ENCODE measurements at regions not wholly inside any gene's neighbourhood (a gene's known extent, or its start where the extent isn't known, plus 50 kb on each side); places are given as distances from the start of the nearest gene placed in this dataset.
"Not testable (repeated sequence)": the region's sequence is repeated elsewhere in the genome, so short reads cannot be mapped to it uniquely, and the experiment has no call there.

- TF ChIP-seq CTCF (conservative IDR thresholded peaks at IDR 0.05), result no peak
- H3K27ac ChIP-seq, result no peak overlapping the region
These were observed 142.6 kb upstream of the PALMD start for GRCh38 chr1:99503276-99503747.

- TF ChIP-seq CTCF (conservative IDR thresholded peaks at IDR 0.05), result no peak
- H3K27ac ChIP-seq, result no peak overlapping the region
These were observed 141.6 kb upstream of the PALMD start for GRCh38 chr1:99504287-99504686.

GRCh38 chr1:99506631-99507030 lies 139.3 kb upstream of the PALMD start:
- H3K27ac ChIP-seq, result no peak overlapping the region
- no peak for TF ChIP-seq CTCF (conservative IDR thresholded peaks at IDR 0.05)

- not testable (repeated sequence) for H3K27ac ChIP-seq
These were observed 138.5 kb upstream of the PALMD start for GRCh38 chr1:99507446-99507845.

- no peak for TF ChIP-seq CTCF (conservative IDR thresholded peaks at IDR 0.05)
- no peak overlapping the region for H3K27ac ChIP-seq
These were observed 137.8 kb upstream of the PALMD start for GRCh38 chr1:99507906-99508732.

GRCh38 chr1:99508733-99509445 lies 137.0 kb upstream of the PALMD start:
- not testable (repeated sequence) for H3K27ac ChIP-seq

GRCh38 chr1:99514823-99515552 lies 130.9 kb upstream of the PALMD start:
- not testable (repeated sequence) for H3K27ac ChIP-seq

- H3K27ac ChIP-seq, result no peak overlapping the region
These were observed 129.8 kb upstream of the PALMD start for GRCh38 chr1:99516141-99516540.

More at GRCh38 chr1:99516141-99516540, 129.8 kb upstream of the PALMD start:
- TF ChIP-seq CTCF (conservative IDR thresholded peaks at IDR 0.05), result no peak
